ENCODE measurements at regions not wholly inside any gene's neighbourhood (a gene's known extent, or its start where the extent isn't known, plus 50 kb on each side); places are given as distances from the start of the nearest gene placed in this dataset.

DNA sequence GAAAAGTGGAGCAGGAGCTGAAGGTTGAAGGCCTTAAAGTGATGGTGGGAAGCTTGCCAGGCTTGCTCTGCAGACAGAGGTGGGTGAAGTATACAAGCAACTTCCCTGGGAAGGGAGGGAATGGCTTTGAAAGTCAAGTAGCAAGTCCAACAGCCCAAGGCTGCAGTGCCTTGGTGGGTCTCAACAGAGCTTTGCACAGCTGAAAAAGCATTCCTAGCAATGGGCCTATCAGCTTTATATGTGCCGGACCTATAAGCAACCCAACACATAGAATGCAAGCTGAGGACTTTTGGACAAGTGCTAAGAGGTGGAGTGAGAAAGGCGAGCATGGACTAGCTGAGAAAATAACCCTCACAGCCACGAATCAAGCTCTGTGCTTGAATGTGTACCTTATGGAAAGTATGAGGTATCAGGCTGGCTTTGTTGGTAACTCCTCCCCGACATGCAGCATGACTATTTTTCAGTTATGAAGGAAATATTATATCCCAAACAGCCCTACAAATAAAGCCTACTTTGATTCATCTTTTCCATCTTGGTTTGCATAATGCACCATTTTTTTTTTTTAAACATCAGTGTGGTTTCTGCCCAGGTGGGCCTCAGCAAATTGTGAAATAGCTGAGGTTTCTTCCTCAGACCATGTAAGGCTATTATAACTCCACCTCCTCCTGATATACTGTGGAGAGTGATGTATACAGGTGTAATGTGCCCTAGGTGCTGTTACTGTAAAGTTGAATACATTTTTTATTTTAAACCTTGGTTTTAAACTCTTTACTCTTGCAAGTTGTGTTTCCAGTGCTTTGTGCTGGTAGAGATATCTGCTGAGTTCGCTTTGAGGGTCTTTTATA is 241.4 kb upstream of the CXCR4 start:
- no peaks in the 10 kb centered on the region for H3K27me3 ChIP-seq (ENCODE audit: control insufficient read depth, insufficient read depth, low read length)
- ChIA-PET CTCF (interaction anchor here (0.7 kb wide), 1 partner anchor 1371 kb away, joined by 5 read pairs; no protein-coding TSS in a partner anchor), POLR2A (no interaction called here)
- TF ChIP-seq CTCF (IDR thresholded peaks at IDR 0.05; ENCODE audit: insufficient read depth, low read depth, low read length), result no peak
- no peak for DNase-seq (ENCODE audit: low read depth)
- no peak overlapping the region for H3K4me3 ChIP-seq (ENCODE audit: low read depth, low read length)
- H3K36me3 ChIP-seq (ENCODE audit: control insufficient read depth, insufficient read depth, low read length), result no peaks in the 10 kb centered on the region

DNA sequence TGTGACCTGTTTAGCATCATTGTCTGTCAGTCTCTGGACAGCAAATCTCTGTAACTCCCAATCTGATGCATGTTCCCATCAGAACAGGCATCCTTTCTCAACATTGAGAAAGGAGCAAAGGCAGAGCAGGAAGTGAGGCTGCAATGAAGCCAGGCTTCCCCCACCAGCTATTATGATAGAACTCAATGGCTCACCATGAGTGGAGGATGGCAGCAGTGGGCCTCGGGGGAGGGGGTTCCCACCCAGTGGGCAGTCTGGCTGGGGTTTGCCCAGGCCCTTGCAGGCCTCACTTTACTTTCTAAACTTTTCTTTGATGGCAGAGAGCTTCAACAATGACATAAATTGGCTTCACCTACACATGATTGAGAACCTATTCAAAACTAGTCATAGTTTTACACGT is 240.6 kb upstream of the CXCR4 start:
- Histone ChIP-seq H3K27me3 (ENCODE audit: control insufficient read depth, insufficient read depth, low read length) (no peaks in the 10 kb centered on the region), H3K4me3 (ENCODE audit: low read depth, low read length) (no peak overlapping the region), H3K36me3 (ENCODE audit: control insufficient read depth, insufficient read depth, low read length) (no peaks in the 10 kb centered on the region)
- ChIA-PET POLR2A (no interaction called here), CTCF (no interaction called here)
- no peak for TF ChIP-seq CTCF (IDR thresholded peaks at IDR 0.05; ENCODE audit: insufficient read depth, low read depth, low read length)
- no peak for DNase-seq (ENCODE audit: low read depth)

DNA sequence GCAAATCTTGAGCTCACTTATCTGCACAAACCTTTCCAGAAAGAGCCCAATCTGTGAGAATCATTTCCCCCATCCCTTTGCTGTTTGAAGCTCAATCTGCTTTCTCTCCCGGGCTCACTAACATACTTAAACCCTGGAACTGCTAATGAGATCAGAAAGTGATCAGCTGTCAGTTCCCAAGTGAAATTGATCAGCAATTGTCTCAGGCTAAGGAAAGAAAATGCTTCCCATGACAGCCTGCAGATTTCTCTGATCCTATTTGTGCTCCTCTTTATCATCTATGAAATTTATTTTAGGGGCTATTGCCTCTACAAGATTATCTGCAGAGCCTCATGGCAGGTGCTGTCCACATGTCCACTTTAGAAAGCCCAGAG is 239.0 kb upstream of the CXCR4 start:
- H3K36me3 ChIP-seq (ENCODE audit: control insufficient read depth, insufficient read depth, low read length), result no peaks in the 10 kb centered on the region
- ChIA-PET CTCF (no interaction called here), POLR2A (no interaction called here)
- no peak overlapping the region for H3K4me3 ChIP-seq (ENCODE audit: low read depth, low read length)
- no peaks in the 10 kb centered on the region for H3K27me3 ChIP-seq (ENCODE audit: control insufficient read depth, insufficient read depth, low read length)
- TF ChIP-seq CTCF (IDR thresholded peaks at IDR 0.05; ENCODE audit: insufficient read depth, low read depth, low read length), result no peak
- DNase-seq (ENCODE audit: low read depth), result no peak

DNA sequence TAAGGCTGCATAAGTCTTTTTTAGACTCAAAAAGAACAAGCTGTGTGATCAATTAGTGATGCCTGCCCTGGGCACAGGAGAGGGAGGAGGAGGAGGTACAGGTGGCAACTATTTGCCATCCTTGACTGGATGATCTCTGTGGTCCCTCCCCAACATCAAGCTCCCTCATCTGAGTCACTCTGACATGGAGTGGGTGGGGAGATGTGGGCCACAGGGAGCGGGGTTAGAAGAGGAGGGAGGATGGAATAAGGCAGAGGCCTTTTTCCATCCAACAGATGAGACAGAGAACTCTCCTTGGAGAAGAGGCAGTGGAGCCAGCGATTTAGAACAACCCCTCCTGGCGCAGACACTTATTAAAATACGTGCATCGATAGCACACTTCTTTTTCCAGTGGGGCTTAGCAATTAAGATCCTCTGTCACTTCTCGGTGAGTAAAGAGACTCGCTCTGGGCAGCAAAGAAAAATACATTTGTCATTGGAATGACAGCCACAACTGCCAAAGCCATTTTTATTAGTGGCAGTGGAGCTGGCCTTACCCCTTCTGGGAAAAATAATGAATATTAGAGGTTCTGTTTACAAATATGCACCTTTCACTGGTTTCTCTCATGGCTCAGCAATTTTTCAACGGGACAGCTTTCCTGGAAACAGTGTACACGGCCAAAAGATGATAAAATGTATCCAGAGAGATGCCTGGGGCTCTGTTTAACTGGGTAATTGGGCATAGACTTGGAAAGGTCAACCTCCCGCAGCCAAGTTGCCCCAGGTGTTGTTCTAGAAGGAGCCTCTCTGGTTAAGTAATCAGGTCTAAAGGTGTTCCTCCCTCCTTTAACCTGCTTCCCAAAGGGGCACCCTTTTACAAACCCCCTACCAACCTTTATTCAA is 238.4 kb upstream of the CXCR4 start:
- no peak for DNase-seq (ENCODE audit: low read depth)
- H3K36me3 ChIP-seq (ENCODE audit: control insufficient read depth, insufficient read depth, low read length), result no peaks in the 10 kb centered on the region
- TF ChIP-seq CTCF (IDR thresholded peaks at IDR 0.05; ENCODE audit: insufficient read depth, low read depth, low read length), result no peak
- no peaks in the 10 kb centered on the region for H3K27me3 ChIP-seq (ENCODE audit: control insufficient read depth, insufficient read depth, low read length)
- ChIA-PET CTCF (no interaction called here), POLR2A (no interaction called here)
- H3K4me3 ChIP-seq (ENCODE audit: low read depth, low read length), result no peak overlapping the region

DNA sequence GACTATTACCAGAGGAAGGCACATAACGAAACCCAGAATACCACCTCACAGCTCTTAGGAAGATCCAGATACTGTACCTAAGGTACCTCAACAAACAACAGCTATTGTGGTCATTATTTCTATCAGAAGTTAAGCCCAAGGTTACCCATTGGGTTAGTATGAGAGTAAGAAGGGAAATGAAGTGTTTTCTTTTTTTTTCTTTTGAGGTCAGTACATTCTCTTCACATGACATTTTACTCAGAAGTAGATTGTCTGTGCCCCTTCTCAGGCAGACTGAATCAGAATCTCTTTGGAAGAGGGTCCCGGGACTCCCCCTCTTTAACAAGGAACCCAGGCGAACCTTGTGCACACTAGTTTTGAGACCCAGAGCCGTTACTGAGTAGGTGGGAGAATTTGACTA is 233.7 kb upstream of the CXCR4 start:
- no peak overlapping the region for H3K4me3 ChIP-seq (ENCODE audit: low read depth, low read length)
- DNase-seq (ENCODE audit: low read depth), result no peak
- CTCF ChIA-PET, result interaction anchor here (0.6 kb wide), 1 partner anchor 24 kb away, joined by 4 read pairs; no protein-coding TSS in a partner anchor
- no peaks in the 10 kb centered on the region for H3K36me3 ChIP-seq (ENCODE audit: control insufficient read depth, insufficient read depth, low read length)
- TF ChIP-seq CTCF (IDR thresholded peaks at IDR 0.05; ENCODE audit: insufficient read depth, low read depth, low read length), result no peak
- no peaks in the 10 kb centered on the region for H3K27me3 ChIP-seq (ENCODE audit: control insufficient read depth, insufficient read depth, low read length)
- POLR2A ChIA-PET, result no interaction called here
